B cell (primary cell): ENCODE measurements at regions not wholly inside any gene's neighbourhood (a gene's known extent, or its start where the extent isn't known, plus 50 kb on each side); places are given as distances from the start of the nearest gene placed in this dataset.
"Not testable (repeated sequence)": the region's sequence is repeated elsewhere in the genome, so short reads cannot be mapped to it uniquely, and the experiment has no call there.

Source experiments
- ATAC-seq: fragments of 200-7000 bp; cut with Tn5 transposase; one replicate; pipeline ENCODE4 v1.10.0; 2021; ENCODE audit warnings: low read depth, mild to moderate bottlenecking, moderate number of reproducible peaks, moderate library complexity
- CTCF ChIA-PET: fragments of 350-600 bp; sonication (Branson Sonifier 250); formaldehyde crosslinking; loops from one replicate; lab custom pipeline; 2021; ENCODE audit warnings: antibody characterized with exemption, inconsistent platforms; lab: Charles Lee
- POLR2A ChIA-PET: fragments of 350-600 bp; sonication (Branson Sonifier 250); formaldehyde crosslinking; loops from one replicate; lab custom pipeline; 2021; ENCODE audit warnings: antibody characterized with exemption; lab: Charles Lee
- DNase-seq: peaks from one replicate; pipeline ENCODE4 v3.0.0; 2013
- H2AFZ ChIP-seq: 2 replicates; pipeline ENCODE4 v1.6.1; 2012; ENCODE audit warnings: mild to moderate bottlenecking, low read depth, low read length; ENCODE audit not compliant: insufficient read depth, poor library complexity, severe bottlenecking
- H3K27ac ChIP-seq, 2 donors: 1 replicate in 1 of 2; 2 replicates in 1 of 2; pipeline ENCODE4 v1.5.1; 2012 to 2013; ENCODE audit warnings: low read length in 2 of 2, mild to moderate bottlenecking in 2 of 2, moderate library complexity in 1 of 2
- H3K27me3 ChIP-seq, 4 experiments: fragments of 200-600 bp in 1 of 4; sonication (generic) in 1 of 4; replicated peaks in 1 of 4; 1 replicate in 2 of 4; 2 replicates in 2 of 4; pipeline versions ENCODE4 v1.6.1 to v1.7.0; 2013 to 2016; ENCODE audit warnings: low read length in 3 of 4, mild to moderate bottlenecking in 2 of 4, mixed read lengths in 1 of 4, moderate library complexity in 1 of 4; ENCODE audit not compliant: insufficient read depth in 4 of 4, control insufficient read depth in 3 of 4; ENCODE audit errors: control extremely low read depth in 1 of 4
- H3K36me3 ChIP-seq, 2 experiments: replicated peaks in 1 of 2; 1 replicate in 1 of 2; 2 replicates in 1 of 2; pipeline versions ENCODE4 v1.6.1 to v1.7.1; 2013; ENCODE audit warnings: low read length in 1 of 2; ENCODE audit not compliant: insufficient read depth in 2 of 2, control insufficient read depth in 1 of 2; ENCODE audit errors: control extremely low read depth in 1 of 2, extremely low read depth in 1 of 2
- H3K4me1 ChIP-seq, 2 donors: fragments of 200-600 bp in 1 of 2; sonication (generic) in 1 of 2; 1 replicate in 1 of 2; 2 replicates in 1 of 2; pipeline versions ENCODE4 v1.5.1 to v1.6.1; 2013 to 2017; ENCODE audit warnings: low read length in 2 of 2; ENCODE audit not compliant: control insufficient read depth in 2 of 2, insufficient read depth in 2 of 2
- H3K4me2 ChIP-seq: replicated peaks from 2 replicates; pipeline ENCODE3; 2012; ENCODE audit warnings: mild to moderate bottlenecking, low read depth, low read length; ENCODE audit not compliant: poor library complexity, severe bottlenecking
- H3K4me3 ChIP-seq, 5 experiments: fragments of 200-600 bp in 1 of 5; sonication (generic) in 1 of 5; 1 replicate in 3 of 5; 2 replicates in 2 of 5; pipeline versions ENCODE4 v1.5.1 to v1.7.0; 2011 to 2016; ENCODE audit warnings: low read length in 4 of 5, mild to moderate bottlenecking in 4 of 5, low read depth in 2 of 5, control low read depth in 1 of 5, moderate library complexity in 1 of 5; ENCODE audit not compliant: insufficient read depth in 1 of 5; ENCODE audit errors: control extremely low read depth in 1 of 5, extremely low read depth in 1 of 5
- H3K79me2 ChIP-seq: fragments of 200-600 bp; sonication (generic); one replicate; pipeline ENCODE4 v1.6.0; 2016; ENCODE audit warnings: low read length; ENCODE audit not compliant: control insufficient read depth, insufficient read depth
- H3K9ac ChIP-seq: fragments of 200-600 bp; sonication (generic); 2 replicates; pipeline ENCODE4 v1.6.1; 2017; ENCODE audit warnings: mild to moderate bottlenecking, low read length, moderate library complexity
- H3K9me3 ChIP-seq, 3 donors: one replicate each; pipeline versions ENCODE4 v1.6.1 to v1.7.1; 2013; ENCODE audit warnings: low read length in 2 of 3; ENCODE audit not compliant: control insufficient read depth in 2 of 3, insufficient read depth in 1 of 3; ENCODE audit errors: control extremely low read depth in 1 of 3
- H4K20me1 ChIP-seq: 2 replicates; pipeline ENCODE4 v1.6.0; 2012; ENCODE audit warnings: mild to moderate bottlenecking, low read length; ENCODE audit not compliant: insufficient read depth, control insufficient read depth, poor library complexity, severe bottlenecking
- H3K27ac Mint-ChIP-seq: one replicate; pipeline ENCODE4 v1.8.0; 2021; ENCODE audit warnings: mixed read lengths
- H3K27me3 Mint-ChIP-seq: one replicate; pipeline ENCODE4 v1.8.0; 2021; ENCODE audit warnings: mixed read lengths
- H3K4me1 Mint-ChIP-seq: one replicate; pipeline ENCODE4 v1.8.0; 2021; ENCODE audit warnings: mixed read lengths
- H3K4me3 Mint-ChIP-seq: one replicate; pipeline ENCODE4 v1.8.0; 2021; ENCODE audit warnings: mixed read lengths
- H3K9me3 Mint-ChIP-seq: one replicate; pipeline ENCODE4 v1.8.0; 2022; ENCODE audit warnings: mixed read lengths; ENCODE audit not compliant: insufficient read depth
- WGBS: methylation state at CpG from one replicate; pipeline ENCODE4 v1.1.5; 2013; ENCODE audit warnings: missing lambda C conversion rate; ENCODE audit not compliant: insufficient coverage; 5-methylcytosine and 5-hydroxymethylcytosine counted together
- intact Hi-C: fragments of 100-400 bp; cut with micrococcal nuclease; formaldehyde crosslinking; loops from one replicate; pipeline ENCODE4 v1.10.0; 2022

DNA sequence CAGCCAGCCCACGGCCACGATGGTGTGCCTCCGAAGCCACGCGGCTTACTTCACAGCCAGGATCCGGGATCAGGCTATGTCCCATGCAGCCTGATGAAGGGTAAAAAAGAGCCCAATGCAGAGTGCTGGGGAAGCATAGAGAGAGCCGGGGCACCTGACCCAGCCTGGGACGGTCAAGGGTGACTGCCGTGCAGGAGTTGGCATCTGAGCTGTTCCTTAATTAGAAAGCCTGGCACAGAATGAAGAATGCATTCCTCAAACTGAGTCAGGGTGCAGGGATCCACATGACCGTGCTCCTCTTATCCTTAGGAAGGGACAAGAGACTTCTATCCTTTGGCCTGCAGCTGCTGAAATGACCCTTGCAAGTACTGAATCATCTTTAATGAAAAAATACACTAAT lies 88.2 kb upstream of the SAMD11 start:
- H3K9me3 ChIP-seq, intact Hi-C loops, H3K27me3 ChIP-seq, H3K4me1 Mint-ChIP-seq, H3K4me3 Mint-ChIP-seq, H2AFZ ChIP-seq, H4K20me1 ChIP-seq, H3K4me3 ChIP-seq, CTCF ChIA-PET, H3K79me2 ChIP-seq, H3K9me3 Mint-ChIP-seq, H3K4me1 ChIP-seq, H3K36me3 ChIP-seq, H3K27ac ChIP-seq, DNase-seq, H3K9ac ChIP-seq, H3K4me2 ChIP-seq, POLR2A ChIA-PET, ATAC-seq, H3K27ac Mint-ChIP-seq, H3K27me3 Mint-ChIP-seq: not testable (repeated sequence)
- WGBS, result 95% methylated on average over 3 of the region's 10 CpGs

GRCh38 chr1:837601-838000 lies 86.1 kb upstream of the SAMD11 start:
- DNase-seq, H3K4me2 ChIP-seq, H3K9ac ChIP-seq, H3K4me3 Mint-ChIP-seq, CTCF ChIA-PET, H3K27ac Mint-ChIP-seq, H3K36me3 ChIP-seq, H3K27me3 Mint-ChIP-seq, H3K9me3 Mint-ChIP-seq, H3K4me1 ChIP-seq, H3K4me1 Mint-ChIP-seq, H3K27ac ChIP-seq, intact Hi-C loops, POLR2A ChIA-PET, ATAC-seq, H3K4me3 ChIP-seq, H3K27me3 ChIP-seq, H3K9me3 ChIP-seq, H2AFZ ChIP-seq, H4K20me1 ChIP-seq, H3K79me2 ChIP-seq: not testable (repeated sequence)
- 76% methylated on average over 4 of the region's 5 CpGs for WGBS

DNA sequence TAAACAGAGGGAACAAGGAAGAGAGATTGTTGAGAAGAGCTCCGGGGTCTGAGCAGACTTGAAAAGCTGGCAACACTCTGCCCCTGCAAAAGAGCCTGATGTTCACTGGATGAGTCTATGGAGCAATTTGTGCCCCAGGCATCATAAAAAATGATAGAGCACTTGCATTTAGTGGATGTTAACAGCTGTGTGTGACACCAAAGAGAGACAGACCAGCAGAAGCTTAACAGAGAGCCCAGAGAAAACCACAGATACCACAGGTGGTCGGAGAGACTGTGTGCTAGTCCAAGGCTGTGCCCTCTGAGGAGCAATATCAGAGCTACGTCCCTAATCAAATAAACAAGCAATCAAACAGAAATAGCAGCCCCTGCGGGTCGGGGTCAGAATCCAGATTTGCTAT lies 85.4 kb upstream of the SAMD11 start:
- H3K4me1 ChIP-seq, H3K36me3 ChIP-seq, H3K4me3 ChIP-seq, H3K4me2 ChIP-seq, H3K27me3 ChIP-seq, H2AFZ ChIP-seq, H3K9ac ChIP-seq, H3K27ac ChIP-seq, H4K20me1 ChIP-seq, H3K4me1 Mint-ChIP-seq, DNase-seq, H3K9me3 Mint-ChIP-seq, ATAC-seq, H3K9me3 ChIP-seq, H3K4me3 Mint-ChIP-seq, intact Hi-C loops, H3K27ac Mint-ChIP-seq, H3K79me2 ChIP-seq, POLR2A ChIA-PET, CTCF ChIA-PET, H3K27me3 Mint-ChIP-seq: not testable (repeated sequence)
- 36% methylated on average over 3 of the region's 5 CpGs for WGBS

DNA sequence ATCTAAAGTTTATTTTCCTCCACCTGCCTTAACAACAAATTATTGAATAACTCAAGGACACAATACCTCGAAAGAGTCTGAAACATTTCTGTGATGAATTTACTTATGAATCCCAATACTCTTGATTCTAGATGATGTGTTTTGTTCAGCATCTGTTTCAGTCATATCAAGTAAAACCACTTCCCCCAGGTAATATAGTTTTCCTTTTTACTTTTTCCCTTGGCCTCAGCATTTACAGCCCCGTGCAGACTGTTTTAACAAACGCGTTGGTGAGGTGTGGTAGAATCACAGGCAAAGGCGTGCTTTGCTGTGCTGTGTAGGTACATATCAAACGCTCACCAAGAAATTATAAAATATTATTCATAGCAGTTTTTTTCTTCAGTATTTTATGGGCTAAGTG lies 83.1 kb upstream of the SAMD11 start:
- H3K4me2 ChIP-seq, H3K36me3 ChIP-seq, H2AFZ ChIP-seq, H3K9me3 Mint-ChIP-seq, H3K9ac ChIP-seq, H3K4me3 Mint-ChIP-seq, POLR2A ChIA-PET, H3K9me3 ChIP-seq, H3K27ac Mint-ChIP-seq, H3K79me2 ChIP-seq, H3K27me3 Mint-ChIP-seq, CTCF ChIA-PET, ATAC-seq, H4K20me1 ChIP-seq, intact Hi-C loops, H3K4me1 ChIP-seq, H3K27me3 ChIP-seq, H3K4me1 Mint-ChIP-seq, DNase-seq, H3K27ac ChIP-seq, H3K4me3 ChIP-seq: not testable (repeated sequence)
- WGBS, result no CpG with 5 or more reads among the region's 6 CpGs
